Amniotic stem cell (primary cell): ENCODE measurements at regions not wholly inside any gene's neighbourhood (a gene's known extent, or its start where the extent isn't known, plus 50 kb on each side); places are given as distances from the start of the nearest gene placed in this dataset.

Experiments
- DNase-seq: peaks from one replicate; lab custom pipeline; 2025; lab: John Stamatoyannopoulos, UW

- DNase-seq = no peak
Observed at GRCh38 chr3:144229330-144229729, 257.7 kb downstream of the DIPK2A start.

GRCh38 chr3:144229953-144230352, 258.3 kb downstream of the DIPK2A start:
- DNase-seq = no peak

- no peak for DNase-seq
Observed at GRCh38 chr3:144235489-144235888, 263.9 kb downstream of the DIPK2A start.

DNA sequence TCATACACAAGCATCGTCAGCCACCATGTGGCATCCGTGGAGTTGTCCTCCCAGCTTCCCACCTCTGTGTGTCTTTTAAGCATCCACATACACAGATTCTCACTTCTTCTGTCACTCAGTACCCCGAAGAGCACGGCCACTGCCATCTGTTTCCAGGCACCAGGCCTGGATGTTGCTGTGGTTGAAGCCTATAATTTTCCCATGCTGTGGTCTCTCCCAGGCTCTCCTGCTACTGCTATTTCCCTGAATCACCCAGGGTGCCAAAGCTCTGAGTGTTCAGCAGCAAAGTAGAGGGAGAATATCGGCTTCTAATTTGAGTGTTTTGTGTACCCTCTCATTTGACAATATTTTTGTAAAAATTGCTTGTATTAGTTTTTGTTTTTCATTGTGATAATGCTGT, 265.7 kb downstream of the DIPK2A start:
- no peak for DNase-seq

DNA sequence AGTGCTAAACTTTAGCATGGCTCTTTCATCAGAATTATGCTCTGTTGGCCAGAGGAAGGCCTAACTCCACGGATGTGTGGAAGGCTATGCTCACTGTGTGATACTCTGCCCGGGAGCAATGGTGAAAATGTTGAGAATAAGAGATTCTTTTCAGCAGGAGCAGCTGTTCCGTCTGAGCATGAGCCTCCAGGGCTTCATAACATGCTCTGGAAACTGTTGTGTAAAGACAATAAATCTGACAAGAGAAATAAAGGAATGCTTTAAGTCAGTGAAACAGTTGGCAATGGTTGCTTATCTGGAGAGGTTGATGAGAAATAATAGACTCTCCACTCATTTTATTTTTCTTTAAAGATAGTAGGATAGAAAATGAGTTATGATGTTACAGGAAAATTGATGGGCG, 269.8 kb downstream of the DIPK2A start:
- no peak for DNase-seq

GRCh38 chr3:144242747-144243146, 271.1 kb downstream of the DIPK2A start:
- no peak for DNase-seq

- no peak for DNase-seq
Observed at GRCh38 chr3:144244662-144245061, 273.0 kb downstream of the DIPK2A start.

GRCh38 chr3:144252896-144253295, 281.3 kb downstream of the DIPK2A start:
- no peak for DNase-seq

DNA sequence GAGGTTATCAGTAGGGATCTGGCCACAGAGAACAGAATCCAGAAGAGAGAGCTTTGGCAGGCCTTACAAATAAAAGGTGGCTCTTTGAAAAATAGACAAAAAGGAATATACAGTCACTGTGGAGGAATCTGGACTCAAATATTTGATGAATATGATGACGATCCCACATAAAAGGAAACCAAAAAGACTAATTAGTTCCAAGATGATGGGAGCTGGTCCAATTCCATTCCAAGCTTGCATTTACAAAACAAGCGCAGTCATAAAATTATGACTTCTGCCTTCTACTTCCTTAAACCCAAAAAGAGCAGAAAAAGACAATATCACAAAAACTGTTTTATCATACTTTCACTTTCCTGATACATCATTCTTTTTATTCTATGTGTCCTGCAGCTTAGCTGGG, 285.8 kb downstream of the DIPK2A start:
- DNase-seq = no peak

DNA sequence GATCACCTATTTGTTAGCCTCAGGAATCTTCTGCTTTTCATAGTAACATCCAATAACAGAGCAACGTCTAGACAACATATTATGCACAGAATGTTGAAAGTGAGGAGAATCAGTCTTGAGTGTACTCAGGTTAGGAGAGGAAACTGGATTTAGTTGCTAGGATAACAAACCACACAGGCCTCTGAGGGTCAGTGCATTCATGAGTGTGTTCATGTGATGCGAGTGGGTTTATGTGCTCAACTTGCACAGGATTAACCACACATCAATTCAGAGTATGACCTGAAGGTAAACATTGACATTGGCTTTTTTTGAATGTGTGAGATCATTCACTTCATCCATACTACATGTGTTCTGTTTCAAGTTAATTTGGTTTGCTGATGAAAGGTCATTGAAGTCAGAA, 287.6 kb downstream of the DIPK2A start:
- DNase-seq = no peak

DNA sequence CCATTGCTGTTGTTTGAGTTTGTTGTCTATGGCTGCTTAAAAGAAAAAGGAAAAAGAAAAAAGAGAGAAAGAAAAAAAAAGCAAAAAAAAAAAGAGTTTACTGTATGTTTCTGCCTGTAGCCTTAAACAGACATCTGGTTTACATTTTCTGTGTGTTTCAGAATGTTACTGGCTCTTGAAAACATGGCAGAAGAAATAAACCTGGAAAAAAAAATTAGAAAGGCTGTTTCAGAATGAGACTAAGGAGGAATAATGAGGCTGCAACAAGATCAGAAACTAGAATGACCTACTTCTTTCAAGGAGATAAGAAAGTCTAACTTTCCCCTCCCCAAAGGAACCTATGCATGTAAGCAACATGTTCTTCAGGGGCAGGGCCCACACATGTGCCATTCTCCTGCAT, 292.1 kb downstream of the DIPK2A start:
- DNase-seq = no peak

GRCh38 chr3:144264350-144264749, 292.7 kb downstream of the DIPK2A start:
- DNase-seq = no peak

DNA sequence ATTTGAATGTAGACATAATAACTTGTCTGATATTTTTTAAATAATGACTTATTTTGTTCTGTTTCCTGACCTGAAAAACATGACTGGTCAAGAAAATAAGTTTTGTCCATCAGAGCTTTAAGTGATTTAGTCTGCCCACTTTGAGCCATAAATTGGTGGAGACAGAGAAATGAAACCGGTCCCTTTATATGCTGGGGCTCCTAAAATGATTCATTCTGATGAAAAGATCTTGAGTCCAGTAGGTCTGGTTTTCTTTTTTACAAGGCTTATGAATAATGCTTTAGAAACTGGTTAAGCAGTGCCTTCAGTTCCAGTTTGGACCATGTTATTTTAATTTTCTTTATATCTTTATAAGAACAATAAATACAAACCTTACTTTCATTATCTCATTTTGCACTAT, 293.2 kb downstream of the DIPK2A start:
- no peak for DNase-seq

DNA sequence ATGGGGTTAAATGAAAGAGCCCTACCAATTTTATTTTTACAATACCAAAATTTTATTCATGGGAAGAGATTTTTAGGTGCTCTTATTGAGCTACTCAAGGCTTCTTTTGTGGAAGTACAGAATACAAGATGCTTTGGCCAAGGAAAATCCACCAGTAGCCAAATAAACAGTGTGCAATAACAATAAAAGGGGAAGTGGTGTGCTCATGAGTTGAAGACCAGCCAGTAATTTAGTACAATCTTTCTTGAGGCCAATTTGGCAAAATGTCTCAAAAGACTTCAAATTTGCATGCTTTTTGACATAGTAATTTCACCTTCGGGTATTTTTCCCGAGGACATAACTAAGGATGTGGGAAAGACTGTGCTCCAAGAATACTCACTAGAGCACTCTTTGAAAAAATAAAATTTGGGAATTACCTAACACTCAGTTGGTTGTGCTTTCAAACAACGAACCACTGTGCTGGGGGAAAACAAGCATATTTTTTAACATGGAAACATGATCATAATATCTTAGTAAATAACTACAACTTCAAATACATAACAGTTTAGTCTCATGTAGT, 294.0 kb downstream of the DIPK2A start:
- DNase-seq = no peak

GRCh38 chr3:144270100-144270499, 298.5 kb downstream of the DIPK2A start:
- no peak for DNase-seq

DNA sequence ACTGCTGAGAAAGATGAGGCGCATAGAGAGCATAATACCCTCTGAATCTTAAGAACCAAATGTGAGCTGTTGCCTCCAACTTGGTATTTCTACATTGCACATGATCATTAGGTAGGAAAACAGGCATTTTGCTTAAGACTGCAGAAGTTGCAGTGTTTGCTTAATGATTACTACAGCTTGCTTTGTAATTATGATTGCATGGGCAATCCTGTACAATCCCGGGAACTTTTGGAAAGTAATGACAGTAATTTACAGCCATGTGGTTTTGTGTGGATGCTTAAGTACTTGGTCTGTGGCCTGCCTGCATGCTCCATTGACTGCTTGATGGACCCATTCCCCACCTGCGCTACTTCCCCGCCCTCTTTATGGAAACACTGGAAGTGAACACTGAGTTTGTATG, 301.1 kb downstream of the DIPK2A start:
- DNase-seq = no peak

DNA sequence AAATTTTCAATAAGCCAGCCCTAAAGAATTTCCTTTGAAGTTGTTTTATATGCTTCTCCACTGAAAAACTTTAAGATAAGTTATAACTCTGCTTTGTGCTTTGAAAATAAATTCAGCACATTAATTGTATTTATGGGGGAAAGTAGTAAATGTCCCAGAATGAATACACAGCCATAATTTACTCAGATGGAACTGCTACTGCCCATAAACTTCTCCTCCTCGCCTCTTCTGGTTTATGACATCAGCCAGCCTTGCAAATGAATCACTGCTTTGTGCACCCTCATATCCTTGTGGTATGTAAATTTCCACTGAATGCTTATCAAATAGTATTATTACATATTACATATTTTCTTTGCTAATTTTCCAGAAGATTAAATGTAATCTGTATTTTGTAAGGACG, 302.0 kb downstream of the DIPK2A start:
- DNase-seq = no peak

DNA sequence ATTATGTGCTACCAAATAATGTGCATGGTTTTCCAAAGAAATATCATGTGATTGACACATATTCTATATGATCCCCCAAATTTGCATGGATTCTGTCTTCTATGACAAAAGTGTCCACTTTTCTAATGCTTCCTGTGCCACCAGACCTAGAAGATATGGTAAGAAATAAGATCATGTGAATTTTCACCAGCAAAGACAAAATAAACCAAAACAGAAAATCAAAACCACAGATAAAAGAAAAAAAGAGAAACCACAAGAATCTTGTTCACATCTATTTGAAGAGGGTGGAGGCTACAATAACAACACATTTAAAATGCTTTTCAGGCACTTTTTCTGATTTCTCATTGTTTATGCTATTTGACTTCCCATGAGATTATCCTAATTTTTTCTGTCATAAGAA, 303.4 kb downstream of the DIPK2A start:
- DNase-seq = no peak

GRCh38 chr3:144282313-144282712, 310.7 kb downstream of the DIPK2A start:
- DNase-seq = no peak

DNA sequence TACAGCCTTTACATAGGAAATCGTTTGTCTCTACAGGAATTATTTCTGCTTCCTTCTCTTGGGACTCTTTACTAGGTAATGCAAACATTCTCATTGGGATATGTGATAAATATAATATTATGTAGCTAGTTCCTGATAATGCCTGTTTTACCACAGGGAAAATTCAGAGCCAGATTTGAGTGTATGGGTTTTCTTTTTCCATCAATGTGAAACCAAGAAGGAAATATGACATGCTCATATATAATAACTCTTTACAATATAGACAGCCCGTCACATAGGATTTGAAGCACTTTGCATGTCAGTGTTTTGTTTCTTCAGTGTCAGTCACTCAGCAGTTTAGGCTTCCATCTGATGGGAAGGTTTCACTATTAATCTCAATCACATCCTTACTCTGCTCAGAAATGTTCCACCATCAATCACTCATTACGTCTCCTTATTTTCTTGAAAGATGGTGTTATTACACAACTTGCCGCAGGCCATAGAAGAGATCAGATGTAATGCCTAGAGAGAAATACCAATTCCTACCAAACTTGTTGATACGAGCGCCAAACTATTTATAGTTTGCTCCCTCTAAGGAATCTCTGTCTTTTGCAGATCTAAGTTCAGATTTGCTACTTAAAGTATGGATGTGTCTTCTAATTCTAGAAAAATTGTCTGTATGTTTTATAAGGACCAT, 314.8 kb downstream of the DIPK2A start:
- DNase-seq = no peak

GRCh38 chr3:144287001-144287400, 315.4 kb downstream of the DIPK2A start:
- DNase-seq = no peak

- no peak for DNase-seq
Observed at GRCh38 chr3:144289057-144289456, 317.4 kb downstream of the DIPK2A start.

DNA sequence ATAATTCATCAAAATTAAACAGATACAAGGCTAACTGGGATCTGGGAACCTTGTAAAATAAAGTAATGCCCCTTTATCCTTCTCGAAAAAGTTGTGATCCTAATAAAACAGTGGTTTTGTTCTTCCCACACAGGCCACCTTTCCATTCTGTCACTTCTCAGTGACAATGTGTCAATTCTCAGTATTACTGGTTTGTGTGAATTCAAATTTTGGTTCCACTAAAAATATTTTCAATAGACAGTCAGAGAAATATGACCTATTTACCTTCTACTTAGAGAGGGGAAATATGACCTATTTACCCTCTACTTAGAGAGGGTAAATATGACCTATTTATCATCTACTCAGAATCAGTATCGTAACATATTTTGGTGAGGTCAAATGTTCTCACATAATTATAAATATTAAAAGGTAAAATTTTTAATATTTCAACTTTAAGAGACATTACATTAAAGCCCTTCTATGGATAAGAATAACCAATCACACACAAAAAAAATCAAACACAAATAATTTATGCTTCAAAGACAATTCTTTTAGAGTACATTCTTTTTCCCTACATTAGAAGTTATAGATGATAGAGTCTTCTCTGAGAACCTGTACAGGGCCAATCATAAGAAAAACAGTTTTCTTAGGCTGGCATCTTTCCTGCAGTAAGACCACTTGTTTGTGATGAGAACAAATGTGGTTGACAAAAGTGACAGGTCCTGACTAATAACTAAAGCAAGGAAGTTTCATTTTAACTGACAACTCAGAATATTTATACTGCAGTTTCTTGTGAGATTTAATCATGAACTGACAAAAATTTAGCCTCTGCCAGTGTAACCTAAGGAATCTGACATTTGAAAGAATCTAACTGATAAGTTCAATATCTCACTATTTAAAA, 323.3 kb downstream of the DIPK2A start:
- DNase-seq = no peak
